HEK293 (cell line): ENCODE measurements at regions not wholly inside any gene's neighbourhood (a gene's known extent, or its start where the extent isn't known, plus 50 kb on each side); places are given as distances from the start of the nearest gene placed in this dataset.

ENCODE experiments used
- CTCF ChIA-PET: fragments of 350-600 bp; formaldehyde crosslinking; extraction: SDS; loops from one replicate; lab custom pipeline; 2021; ENCODE audit warnings: antibody characterized with exemption; lab: Yijun Ruan, JAX
- POLR2A ChIA-PET: fragments of 300-600 bp; formaldehyde crosslinking; extraction: SDS; loops from one replicate; lab custom pipeline; 2020; ENCODE audit warnings: antibody characterized with exemption, inconsistent platforms; lab: Yijun Ruan, JAX
- H3K27ac ChIP-seq: fragments of 200-500 bp; sonication (Bioruptor generic); 2 replicates; pipeline ENCODE4 v1.5.1; 2014; ENCODE audit warnings: low read depth, low read length, control low read depth, inconsistent platforms; ENCODE audit errors: extremely low read depth
- H3K36me3 ChIP-seq, 2 experiments: fragments of 200-500 bp in 1 of 2; sonication (Bioruptor generic) in 1 of 2; 1 replicate in 1 of 2; 2 replicates in 1 of 2; pipeline ENCODE4 v1.5.1; 2014 to 2017; ENCODE audit warnings: inconsistent platforms in 2 of 2, low read length in 2 of 2; ENCODE audit not compliant: control insufficient read depth in 2 of 2, insufficient read depth in 1 of 2
- H3K4me1 ChIP-seq: fragments of 200-500 bp; sonication (Bioruptor generic); 2 replicates; pipeline ENCODE4 v1.5.1; 2014; ENCODE audit warnings: mild to moderate bottlenecking, low read length, inconsistent platforms; ENCODE audit not compliant: control insufficient read depth, insufficient read depth
- H3K4me3 ChIP-seq: 2 replicates; pipeline ENCODE4 v1.5.1; 2011; ENCODE audit warnings: low read depth, mild to moderate bottlenecking, control low read depth, low read length, moderate library complexity
- H3K9me3 ChIP-seq: fragments of 200-500 bp; sonication (Bioruptor generic); 2 replicates; pipeline ENCODE4 v1.5.1; 2014; ENCODE audit warnings: low read depth, low read length, inconsistent platforms; ENCODE audit not compliant: control insufficient read depth, insufficient read depth
- CTCF ChIP-seq: fragments of 450-650 bp; formaldehyde crosslinking; IDR thresholded peaks from 2 replicates; pipeline ENCODE4 v1.5.1; 2016; ENCODE audit warnings: missing biosample characterization, missing genetic modification characterization
- GLIS1 ChIP-seq: fragments of 450-650 bp; formaldehyde crosslinking; IDR thresholded peaks from 2 replicates; pipeline ENCODE4 v1.5.1; 2016; ENCODE audit warnings: missing biosample characterization, missing genetic modification characterization
- KLF1 ChIP-seq: fragments of 450-650 bp; formaldehyde crosslinking; IDR thresholded peaks from 2 replicates; pipeline ENCODE4 v1.5.1; 2016; ENCODE audit warnings: missing biosample characterization, missing genetic modification characterization
- MZF1 ChIP-seq: fragments of 450-650 bp; formaldehyde crosslinking; IDR thresholded peaks from 2 replicates; pipeline ENCODE4 v1.5.1; 2017; ENCODE audit warnings: missing biosample characterization, missing genetic modification characterization, borderline replicate concordance
- ZBTB21 ChIP-seq: fragments of 450-650 bp; formaldehyde crosslinking; IDR thresholded peaks from 2 replicates; pipeline ENCODE4 v1.5.1; 2017; ENCODE audit warnings: missing biosample characterization, missing genetic modification characterization
- ZBTB44 ChIP-seq: fragments of 450-650 bp; IDR thresholded peaks from 2 replicates; pipeline ENCODE4 v1.5.1; 2018; ENCODE audit warnings: missing biosample characterization, mild to moderate bottlenecking, missing genetic modification characterization
- ZEB2 ChIP-seq: fragments of 450-650 bp; formaldehyde crosslinking; IDR thresholded peaks from 2 replicates; pipeline ENCODE4 v1.5.1; 2016; ENCODE audit warnings: missing biosample characterization, missing genetic modification characterization
- ZNF157 ChIP-seq: fragments of 450-650 bp; formaldehyde crosslinking; IDR thresholded peaks from 2 replicates; pipeline ENCODE4 v1.5.1; 2016; ENCODE audit warnings: missing biosample characterization, missing genetic modification characterization
- ZNF202 ChIP-seq: fragments of 450-650 bp; formaldehyde crosslinking; IDR thresholded peaks from 2 replicates; pipeline ENCODE4 v1.5.1; 2016; ENCODE audit warnings: missing biosample characterization, missing genetic modification characterization, borderline replicate concordance
- ZNF26 ChIP-seq: fragments of 450-650 bp; formaldehyde crosslinking; IDR thresholded peaks from 2 replicates; pipeline ENCODE4 v1.5.1; 2016; ENCODE audit warnings: missing biosample characterization, missing genetic modification characterization
- ZNF274 ChIP-seq, 2 experiments: fragments of 200-500 bp in 1 of 2; fragments of 450-650 bp in 1 of 2; sonication (Bioruptor generic) in 1 of 2; formaldehyde crosslinking in 1 of 2; IDR thresholded peaks; 2 replicates each; pipeline versions ENCODE4 v1.5.1 to v1.6.1; 2014 to 2016; ENCODE audit warnings: borderline replicate concordance in 1 of 2, inconsistent platforms in 1 of 2, low read length in 1 of 2, missing biosample characterization in 1 of 2, missing genetic modification characterization in 1 of 2
- ZNF341 ChIP-seq: fragments of 450-650 bp; formaldehyde crosslinking; IDR thresholded peaks from 2 replicates; pipeline ENCODE4; 2016; ENCODE audit warnings: low read depth, missing biosample characterization, missing genetic modification characterization
- ZNF514 ChIP-seq: fragments of 450-650 bp; formaldehyde crosslinking; IDR thresholded peaks from 2 replicates; pipeline ENCODE4 v1.5.1; 2016; ENCODE audit warnings: missing biosample characterization, missing genetic modification characterization
- ZNF558 ChIP-seq: fragments of 450-650 bp; formaldehyde crosslinking; IDR thresholded peaks from 2 replicates; pipeline ENCODE4 v1.5.1; 2016; ENCODE audit warnings: missing biosample characterization, missing genetic modification characterization
- ZNF610 ChIP-seq: fragments of 450-650 bp; formaldehyde crosslinking; IDR thresholded peaks from 2 replicates; pipeline ENCODE4 v1.5.1; 2016; ENCODE audit warnings: missing biosample characterization, missing genetic modification characterization, borderline replicate concordance
- ZNF654 ChIP-seq: fragments of 450-650 bp; formaldehyde crosslinking; IDR thresholded peaks from 2 replicates; pipeline ENCODE4 v1.5.1; 2016; ENCODE audit warnings: low read depth, missing biosample characterization, missing genetic modification characterization
- ZNF670 ChIP-seq: fragments of 450-650 bp; formaldehyde crosslinking; IDR thresholded peaks from 2 replicates; pipeline ENCODE4 v1.5.1; 2016; ENCODE audit warnings: missing biosample characterization, missing genetic modification characterization, low read depth
- ZNF701 ChIP-seq: fragments of 450-650 bp; formaldehyde crosslinking; IDR thresholded peaks from 2 replicates; pipeline ENCODE4 v1.5.1; 2016; ENCODE audit warnings: missing biosample characterization, missing genetic modification characterization
- TF ChIP-seq, protein P1 (sequence below): sonication (generic); formaldehyde crosslinking; IDR thresholded peaks from 2 replicates; pipeline ENCODE4 v1.8.1; 2022; ENCODE audit warnings: mild to moderate bottlenecking, moderate library complexity, missing genetic modification reagents

DNA sequence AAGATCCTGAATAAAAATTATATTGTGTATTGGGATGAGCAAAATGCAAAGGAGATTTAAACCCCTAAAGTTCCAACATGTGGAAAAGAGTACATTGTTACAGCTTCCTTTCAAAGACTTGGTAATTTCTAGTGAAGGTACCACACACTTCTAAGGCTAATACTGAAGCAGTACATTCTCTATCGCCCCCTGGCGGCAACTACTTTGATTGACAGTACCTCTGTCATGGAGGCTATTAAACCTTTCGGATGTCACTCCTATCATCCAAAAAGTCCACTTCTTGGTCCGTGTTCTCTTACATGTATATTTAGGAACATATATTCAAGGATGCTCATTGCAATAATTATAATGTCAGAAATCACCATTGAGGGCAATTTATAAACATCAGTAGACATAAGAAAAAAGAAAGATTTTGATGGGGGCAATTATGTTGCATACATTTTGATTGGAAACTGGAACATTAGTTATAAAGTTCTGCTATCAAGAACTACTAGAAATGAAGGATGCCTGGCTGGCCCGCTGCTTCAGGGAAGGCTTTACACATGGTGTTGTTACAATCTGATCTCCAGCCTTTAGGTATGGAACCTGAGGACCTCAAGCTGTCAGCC is 601.6 kb downstream of the CPS1 start:
- ChIA-PET CTCF (interaction anchor here (0.6 to 2.3 kb wide), 23 partner anchors 8 to 1329 kb away, joined by 3 to 18 read pairs (median 3); no protein-coding TSS in a partner anchor), POLR2A (no interaction called here)

DNA sequence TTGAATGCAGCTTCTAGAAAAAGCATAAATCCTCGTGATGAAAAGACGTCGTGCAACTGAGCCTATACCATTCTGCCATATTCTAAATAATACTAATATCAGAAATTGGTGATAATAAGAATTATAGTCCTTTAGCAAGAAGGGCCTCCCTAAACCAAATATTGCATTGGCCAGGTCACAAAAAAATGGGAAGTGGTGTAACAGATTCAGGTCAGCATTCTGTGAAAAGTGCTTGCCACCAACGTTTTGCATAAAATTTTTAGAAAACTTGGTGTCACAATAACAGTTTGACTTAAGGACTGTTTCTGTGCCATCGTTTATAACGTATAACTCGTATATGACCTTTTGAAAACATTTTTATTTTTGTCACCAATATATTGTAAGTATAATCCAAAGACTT is 603.6 kb downstream of the CPS1 start:
- Histone ChIP-seq H3K36me3 (no peaks in the 10 kb centered on the region), H3K27ac (no peak overlapping the region), H3K4me1 (no peaks in the 10 kb centered on the region), H3K9me3 (no peaks in the 10 kb centered on the region), H3K4me3 (no peak overlapping the region)
- POLR2A ChIA-PET, result no interaction called here
- CTCF ChIA-PET, result interaction anchor here (0.6 kb wide), 2 partner anchors 415 to 1405 kb away, joined by 3 to 5 read pairs; no protein-coding TSS in a partner anchor
- no peak for TF ChIP-seq ZNF274 (IDR thresholded peaks at IDR 0.05; ENCODE audit: low read length)
- no peak for TF ChIP-seq ZNF274 (tag by site-specific recombination; IDR thresholded peaks at IDR 0.05; ENCODE audit: borderline replicate concordance)
- TF ChIP-seq ZNF157 (tag by site-specific recombination), result no peak
- TF ChIP-seq ZEB2 (tag by site-specific recombination), result no peak
- TF ChIP-seq ZNF202, result no peak
- no peak for TF ChIP-seq GLIS1 (tag by site-specific recombination)
- no peak for TF ChIP-seq ZNF558 (tag by site-specific recombination)

More for the DNA sequence above, 601.6 kb downstream of the CPS1 start:
- H3K27ac ChIP-seq, result no peak overlapping the region
- H3K9me3 ChIP-seq, result no peaks in the 10 kb centered on the region
- no peak overlapping the region for H3K4me3 ChIP-seq
- no peaks in the 10 kb centered on the region for H3K36me3 ChIP-seq
- no peaks in the 10 kb centered on the region for H3K4me1 ChIP-seq
- peak; percentile 19; the same call in 1 of the 2 replicates for TF ChIP-seq CTCF (tag by site-specific recombination)
- TF ChIP-seq, protein P1, sequence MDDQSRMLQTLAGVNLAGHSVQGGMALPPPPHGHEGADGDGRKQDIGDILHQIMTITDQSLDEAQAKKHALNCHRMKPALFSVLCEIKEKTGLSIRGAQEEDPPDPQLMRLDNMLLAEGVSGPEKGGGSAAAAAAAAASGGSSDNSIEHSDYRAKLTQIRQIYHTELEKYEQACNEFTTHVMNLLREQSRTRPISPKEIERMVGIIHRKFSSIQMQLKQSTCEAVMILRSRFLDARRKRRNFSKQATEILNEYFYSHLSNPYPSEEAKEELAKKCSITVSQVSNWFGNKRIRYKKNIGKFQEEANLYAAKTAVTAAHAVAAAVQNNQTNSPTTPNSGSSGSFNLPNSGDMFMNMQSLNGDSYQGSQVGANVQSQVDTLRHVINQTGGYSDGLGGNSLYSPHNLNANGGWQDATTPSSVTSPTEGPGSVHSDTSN, result no peak
- TF ChIP-seq ZBTB21, result no peak
- TF ChIP-seq MZF1 (tag by site-specific recombination), result no peak
- no peak for TF ChIP-seq ZNF670
- TF ChIP-seq KLF1 (tag by site-specific recombination), result no peak
- peak; percentile 45; the same call in 1 of the 2 replicates for TF ChIP-seq ZNF654 (tag by site-specific recombination)
- no peak for TF ChIP-seq ZNF610
- TF ChIP-seq ZNF26 (tag by site-specific recombination), result no peak
- no peak for TF ChIP-seq ZNF341 (tag by site-specific recombination)
- no peak for TF ChIP-seq ZNF514 (tag by site-specific recombination)
- TF ChIP-seq ZBTB44, result no peak
- no peak for TF ChIP-seq ZNF701 (tag by site-specific recombination)
